ENCODE measurements at regions not wholly inside any gene's neighbourhood (a gene's known extent, or its start where the extent isn't known, plus 50 kb on each side); places are given as distances from the start of the nearest gene placed in this dataset.

DNA sequence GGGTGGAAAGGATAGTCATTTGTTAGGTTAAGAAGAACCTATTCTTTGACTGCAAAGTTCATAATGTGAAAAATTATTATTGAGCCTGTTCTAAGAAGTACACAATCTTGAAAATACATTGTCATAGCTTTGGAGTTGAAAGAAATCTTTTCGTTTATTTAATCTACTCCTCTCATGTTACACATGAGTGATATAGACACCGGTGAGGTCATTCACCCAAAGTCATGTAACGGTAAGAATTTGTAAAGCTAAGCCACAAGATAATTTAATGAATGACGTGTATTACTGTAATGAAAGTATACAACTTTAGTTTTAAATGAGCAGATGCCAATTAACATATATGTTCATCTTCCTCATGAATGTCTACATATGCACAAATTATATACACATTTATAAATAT, 284.1 kb upstream of the PDE4D start:
- TF ChIP-seq, protein P1, sequence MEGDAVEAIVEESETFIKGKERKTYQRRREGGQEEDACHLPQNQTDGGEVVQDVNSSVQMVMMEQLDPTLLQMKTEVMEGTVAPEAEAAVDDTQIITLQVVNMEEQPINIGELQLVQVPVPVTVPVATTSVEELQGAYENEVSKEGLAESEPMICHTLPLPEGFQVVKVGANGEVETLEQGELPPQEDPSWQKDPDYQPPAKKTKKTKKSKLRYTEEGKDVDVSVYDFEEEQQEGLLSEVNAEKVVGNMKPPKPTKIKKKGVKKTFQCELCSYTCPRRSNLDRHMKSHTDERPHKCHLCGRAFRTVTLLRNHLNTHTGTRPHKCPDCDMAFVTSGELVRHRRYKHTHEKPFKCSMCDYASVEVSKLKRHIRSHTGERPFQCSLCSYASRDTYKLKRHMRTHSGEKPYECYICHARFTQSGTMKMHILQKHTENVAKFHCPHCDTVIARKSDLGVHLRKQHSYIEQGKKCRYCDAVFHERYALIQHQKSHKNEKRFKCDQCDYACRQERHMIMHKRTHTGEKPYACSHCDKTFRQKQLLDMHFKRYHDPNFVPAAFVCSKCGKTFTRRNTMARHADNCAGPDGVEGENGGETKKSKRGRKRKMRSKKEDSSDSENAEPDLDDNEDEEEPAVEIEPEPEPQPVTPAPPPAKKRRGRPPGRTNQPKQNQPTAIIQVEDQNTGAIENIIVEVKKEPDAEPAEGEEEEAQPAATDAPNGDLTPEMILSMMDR (IDR thresholded peaks at IDR 0.05) = no peak
- TF ChIP-seq EP300 (IDR thresholded peaks at IDR 0.05) (no peak), POLR2A (IDR thresholded peaks at IDR 0.05; ENCODE audit: low read depth) (no peak)
